GM21360 (cell line): ENCODE measurements at regions not wholly inside any gene's neighbourhood (a gene's known extent, or its start where the extent isn't known, plus 50 kb on each side); places are given as distances from the start of the nearest gene placed in this dataset.
A peak's percentile ranks its signal among the peaks of the same experiment; 100 is the strongest.
"Not testable (repeated sequence)": the region's sequence is repeated elsewhere in the genome, so short reads cannot be mapped to it uniquely, and the experiment has no call there.

Source experiments
- ATAC-seq: cut with Tn5 transposase; IDR thresholded peaks from one replicate; pipeline ENCODE4 v1.9.1; 2021; ENCODE audit warnings: mild to moderate bottlenecking, moderate library complexity; ENCODE audit not compliant: unreplicated experiment

GRCh38 chr9:106478727-106479126, 384.2 kb upstream of the ZNF462 start:
- no peak for ATAC-seq

- no peak for ATAC-seq
Observed at GRCh38 chr9:106479679-106480078, 383.3 kb upstream of the ZNF462 start.

- no peak for ATAC-seq
Observed at GRCh38 chr9:106481013-106481609, 381.9 kb upstream of the ZNF462 start.

GRCh38 chr9:106482733-106483132, 380.2 kb upstream of the ZNF462 start:
- no peak for ATAC-seq

- ATAC-seq = no peak
Observed at GRCh38 chr9:106486685-106487084, 376.3 kb upstream of the ZNF462 start.

GRCh38 chr9:106487266-106487665, 375.7 kb upstream of the ZNF462 start:
- ATAC-seq = no peak

- ATAC-seq = not testable (repeated sequence)
Observed at GRCh38 chr9:106492126-106492525, 370.8 kb upstream of the ZNF462 start.

GRCh38 chr9:106500171-106500570, 362.8 kb upstream of the ZNF462 start:
- ATAC-seq = no peak

GRCh38 chr9:106501210-106501609, 361.8 kb upstream of the ZNF462 start:
- not testable (repeated sequence) for ATAC-seq

- no peak for ATAC-seq
Observed at GRCh38 chr9:106502930-106503329, 360.0 kb upstream of the ZNF462 start.

GRCh38 chr9:106503759-106504158, 359.2 kb upstream of the ZNF462 start:
- peak; percentile 77 for ATAC-seq

- ATAC-seq = no peak
Observed at GRCh38 chr9:106526716-106527204, 336.2 kb upstream of the ZNF462 start.

- ATAC-seq = no peak
Observed at GRCh38 chr9:106528158-106528557, 334.8 kb upstream of the ZNF462 start.

- ATAC-seq = no peak
Observed at GRCh38 chr9:106529616-106530015, 333.4 kb upstream of the ZNF462 start.

GRCh38 chr9:106531491-106531890, 331.5 kb upstream of the ZNF462 start:
- ATAC-seq = no peak

- ATAC-seq = no peak
Observed at GRCh38 chr9:106532306-106533015, 330.5 kb upstream of the ZNF462 start.

- no peak for ATAC-seq
Observed at GRCh38 chr9:106534800-106535199, 328.2 kb upstream of the ZNF462 start.

GRCh38 chr9:106535439-106535838, 327.5 kb upstream of the ZNF462 start:
- no peak for ATAC-seq

GRCh38 chr9:106557996-106558667, 304.8 kb upstream of the ZNF462 start:
- ATAC-seq = no peak

- ATAC-seq = no peak
Observed at GRCh38 chr9:106560540-106560939, 302.4 kb upstream of the ZNF462 start.

GRCh38 chr9:106575823-106576222, 287.1 kb upstream of the ZNF462 start:
- no peak for ATAC-seq

- ATAC-seq = no peak
Observed at GRCh38 chr9:106576232-106576760, 286.7 kb upstream of the ZNF462 start.
